Stimulated activated naive CD8-positive, alpha-beta T cell treated with anti-CD3 and anti-CD28 coated beads, Interleukin-15, Interleukin-2, amounts not matched to agents 100 U/mL and 50 U/mL, for 24 hours (primary cell): ENCODE measurements at regions not wholly inside any gene's neighbourhood (a gene's known extent, or its start where the extent isn't known, plus 50 kb on each side); places are given as distances from the start of the nearest gene placed in this dataset.

Experiments
- ATAC-seq: fragments of 150-1000 bp; cut with Tn5 transposase; one replicate; pipeline ENCODE4 v1.10.0; 2021
- DNase-seq: peaks from one replicate; pipeline ENCODE4 v3.0.0; 2021

DNA sequence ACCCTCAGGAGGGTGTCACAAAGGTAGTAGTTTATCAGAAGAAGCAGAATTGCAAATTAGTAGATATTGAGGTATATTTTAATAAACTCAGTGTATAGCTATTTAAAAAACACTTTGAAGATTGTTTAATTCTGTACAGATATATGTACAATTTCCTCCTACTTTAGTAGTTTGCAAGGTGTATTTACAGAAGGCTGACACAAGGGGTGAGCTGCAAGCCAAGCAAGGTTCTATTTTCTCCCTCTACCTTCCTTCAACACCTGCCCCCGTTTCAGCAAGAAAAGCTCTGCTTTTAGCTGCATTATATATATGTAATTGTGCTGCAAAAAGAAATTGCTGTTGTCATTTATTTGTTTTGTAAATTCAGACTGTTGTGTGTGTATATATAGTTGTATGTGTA is 674.2 kb upstream of the PKN2 start:
- DNase-seq (no peak), ATAC-seq (no peak)

- ATAC-seq, result no peak
- no peak for DNase-seq
Observed at GRCh38 chr1:88013485-88013884, 670.6 kb upstream of the PKN2 start.

DNA sequence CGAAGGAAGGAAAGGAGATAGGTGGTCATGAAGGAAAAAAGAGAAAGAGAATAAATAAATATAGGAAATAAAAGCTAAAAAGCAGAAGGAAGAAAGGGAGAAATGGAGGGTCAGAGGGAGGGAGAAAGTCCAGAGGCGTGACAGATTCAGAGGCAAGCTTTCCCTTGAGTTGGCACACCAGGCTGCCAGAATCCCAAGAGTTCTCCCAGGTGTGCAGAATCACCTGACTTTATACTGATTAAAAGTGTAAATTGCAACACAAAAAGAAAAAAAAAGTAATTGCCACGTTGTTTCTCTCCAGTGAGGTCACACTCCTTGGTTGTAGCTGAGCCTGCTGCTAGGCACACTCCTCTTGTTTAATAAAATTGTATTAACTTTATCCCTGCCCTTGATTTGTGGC is 669.9 kb upstream of the PKN2 start:
- no peak for ATAC-seq
- no peak for DNase-seq

DNA sequence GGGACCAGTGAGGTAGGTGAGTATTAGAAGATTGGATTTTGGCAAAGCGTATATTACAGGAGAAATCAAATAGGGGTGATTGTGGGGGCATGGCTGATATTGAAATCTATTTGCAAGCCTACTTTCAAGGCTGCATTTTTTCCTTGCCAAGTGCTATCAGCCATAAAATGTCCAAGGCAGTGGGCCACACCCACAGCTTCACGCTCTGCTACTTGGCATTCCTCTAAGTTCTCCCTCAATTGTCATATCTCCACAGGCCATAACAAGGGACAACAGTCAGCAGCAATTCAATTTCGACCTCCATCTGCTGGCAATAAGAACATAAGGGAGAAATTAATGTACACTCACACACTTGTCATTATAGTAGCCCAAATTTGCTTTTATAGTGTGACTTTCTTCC is 667.1 kb upstream of the PKN2 start:
- DNase-seq (no peak), ATAC-seq (no peak)

DNA sequence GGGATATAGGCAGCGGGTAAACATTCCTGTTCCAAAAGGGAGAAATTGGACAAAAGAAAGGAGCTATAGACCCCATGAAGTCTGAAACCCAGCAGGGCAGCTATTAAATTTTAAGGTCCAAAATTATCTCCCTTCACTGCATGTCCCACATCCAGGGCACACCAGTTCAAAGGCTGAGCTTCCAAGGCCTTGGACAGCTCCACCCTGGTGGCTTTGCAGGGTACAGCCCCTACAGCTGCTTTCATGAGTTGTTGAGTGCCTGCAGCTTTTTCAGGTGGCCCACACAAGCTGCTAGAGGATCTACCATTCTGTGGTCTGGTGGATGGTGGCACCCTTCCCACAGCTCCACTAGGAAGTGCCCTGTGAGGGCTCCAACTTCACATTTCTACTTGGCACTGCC is 662.5 kb upstream of the PKN2 start:
- DNase-seq, result no peak
- ATAC-seq, result no peak

DNA sequence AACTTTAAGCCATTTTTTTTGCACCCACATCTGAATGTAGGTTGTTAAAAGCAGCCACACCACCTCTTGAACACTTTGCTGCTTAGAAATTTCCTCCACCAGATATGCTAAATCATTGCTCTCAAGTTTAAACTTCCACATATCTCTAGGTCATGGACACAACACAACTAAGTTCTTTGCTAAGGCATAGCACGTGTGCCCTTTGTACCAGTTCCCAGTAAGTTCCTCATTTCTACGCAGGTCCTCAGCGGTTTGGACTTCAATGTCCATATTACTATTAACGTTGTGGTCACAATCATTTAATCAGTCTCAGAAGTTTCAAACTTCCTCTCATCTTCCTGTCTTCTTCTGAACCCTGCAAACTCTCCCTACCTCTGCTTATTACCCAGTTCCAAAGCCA is 661.6 kb upstream of the PKN2 start:
- no peak for ATAC-seq

DNA sequence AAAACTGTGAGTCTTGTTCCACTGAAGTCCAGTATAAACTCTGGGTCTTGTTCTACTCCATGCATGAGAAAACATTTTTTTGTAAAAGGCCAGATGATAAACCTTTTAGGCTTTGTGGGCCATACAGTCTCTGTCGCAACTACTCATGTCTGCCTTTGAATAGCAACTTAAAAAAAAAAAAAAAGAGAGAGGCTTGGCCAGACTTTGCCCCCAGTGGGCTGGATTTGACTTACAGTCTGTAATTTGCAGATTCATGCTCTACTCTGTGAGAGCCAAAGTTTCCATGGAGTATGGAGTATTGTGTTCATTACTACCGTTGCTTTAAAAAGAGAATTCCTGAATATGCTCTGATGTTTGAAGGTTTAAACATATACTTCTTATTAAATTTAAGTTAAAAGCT is 654.9 kb upstream of the PKN2 start:
- no peak for DNase-seq
- ATAC-seq, result no peak

More for the DNA sequence above, 661.6 kb upstream of the PKN2 start:
- DNase-seq, result no peak

DNA sequence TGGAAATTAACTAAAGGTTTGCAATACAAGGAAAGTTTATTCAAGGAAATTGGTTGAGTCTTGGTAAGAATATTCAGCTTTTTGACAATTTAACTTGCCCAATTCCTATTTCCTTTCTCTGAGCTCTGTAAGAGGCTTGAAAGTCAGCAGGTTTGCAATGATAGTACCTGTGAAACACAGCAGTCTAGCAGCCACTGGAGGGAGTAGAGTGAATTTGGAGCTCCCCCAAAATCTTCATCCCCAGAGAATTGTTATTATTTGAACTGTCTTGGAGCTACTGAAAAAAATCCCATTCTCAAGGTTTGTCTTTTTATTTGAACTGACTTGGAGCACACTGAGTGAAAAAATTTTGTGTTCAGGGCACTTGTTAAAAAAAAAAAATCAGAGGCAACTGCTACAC is 654.2 kb upstream of the PKN2 start:
- ATAC-seq (no peak), DNase-seq (no peak)

DNA sequence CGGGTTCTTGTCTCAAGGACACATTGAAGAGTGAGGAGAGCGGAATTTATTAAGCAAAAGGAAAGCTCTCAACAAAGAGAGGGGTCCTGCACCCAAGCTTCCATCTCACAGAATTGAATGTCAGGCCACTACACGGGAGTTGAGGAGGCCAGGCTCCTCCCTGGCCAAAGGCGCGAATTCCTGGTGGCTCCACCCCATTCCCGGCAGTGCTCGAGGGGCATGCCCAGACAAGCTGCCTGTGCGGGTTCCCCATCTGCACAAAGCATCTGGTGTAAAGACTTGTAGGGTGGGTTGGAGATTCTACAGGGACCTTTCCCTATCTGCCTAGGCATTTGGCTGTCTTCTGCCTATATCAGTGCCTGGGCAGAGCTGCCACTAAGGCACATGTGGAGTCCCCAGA is 648.5 kb upstream of the PKN2 start:
- no peak for DNase-seq
- ATAC-seq, result no peak

GRCh38 chr1:88036345-88037014 is 647.6 kb upstream of the PKN2 start:
- no peak for ATAC-seq
- DNase-seq, result no peak

GRCh38 chr1:88039240-88039639 is 644.8 kb upstream of the PKN2 start:
- DNase-seq, result no peak
- no peak for ATAC-seq

- ATAC-seq, result no peak
- DNase-seq, result no peak
Observed at GRCh38 chr1:88043834-88044233, 640.2 kb upstream of the PKN2 start.

GRCh38 chr1:88052167-88052566 is 631.9 kb upstream of the PKN2 start:
- DNase-seq (no peak), ATAC-seq (no peak)

DNA sequence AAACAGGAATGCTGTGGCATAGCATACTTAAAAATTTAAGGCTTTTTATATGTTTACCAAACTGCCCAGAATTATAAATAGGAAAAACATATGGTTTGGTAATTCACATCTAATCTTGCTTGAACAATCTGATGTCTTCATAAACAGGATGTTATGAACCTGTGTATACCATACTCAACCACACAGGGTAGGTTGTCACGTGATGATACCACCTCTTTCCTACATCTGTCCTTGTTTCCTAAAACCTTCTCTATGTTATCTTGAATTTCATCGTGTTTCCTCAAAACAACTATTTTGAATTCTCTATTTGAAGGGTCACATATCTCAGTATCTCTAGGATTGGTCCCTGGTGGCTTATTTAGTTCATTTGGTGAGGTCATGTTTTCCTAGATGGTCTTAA is 631.0 kb upstream of the PKN2 start:
- DNase-seq, result no peak
- no peak for ATAC-seq

- no peak for ATAC-seq
- no peak for DNase-seq
Observed at GRCh38 chr1:88056881-88057280, 627.2 kb upstream of the PKN2 start.

GRCh38 chr1:88058205-88058604 is 625.9 kb upstream of the PKN2 start:
- no peak for ATAC-seq
- no peak for DNase-seq

DNA sequence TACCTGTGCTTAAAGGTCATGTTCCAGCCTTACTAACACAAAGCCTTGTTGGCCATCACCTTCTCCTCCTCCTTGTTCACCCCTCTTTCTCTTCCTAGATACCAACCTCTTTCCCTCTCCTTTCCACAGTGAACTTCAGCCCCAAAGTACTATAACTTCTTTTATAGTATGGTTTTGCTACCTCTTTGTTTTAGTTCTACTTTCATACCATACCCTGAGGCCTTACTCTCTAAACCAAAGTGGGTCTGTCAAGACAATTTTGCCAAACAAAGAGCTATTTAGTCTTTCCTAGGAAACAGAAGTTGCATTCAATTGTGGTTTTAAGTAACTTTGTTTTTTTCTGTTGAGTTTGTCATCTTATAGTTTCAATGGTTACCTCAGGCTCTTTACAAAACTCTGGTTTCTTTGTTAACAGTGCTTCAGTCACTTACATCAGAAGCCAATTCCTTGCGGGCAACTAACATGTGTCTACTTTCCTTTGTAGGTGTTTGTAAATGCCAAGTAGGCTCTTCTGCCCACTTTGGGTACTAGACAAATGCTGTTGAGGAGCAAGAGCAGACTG is 623.9 kb upstream of the PKN2 start:
- ATAC-seq (no peak), DNase-seq (no peak)

DNA sequence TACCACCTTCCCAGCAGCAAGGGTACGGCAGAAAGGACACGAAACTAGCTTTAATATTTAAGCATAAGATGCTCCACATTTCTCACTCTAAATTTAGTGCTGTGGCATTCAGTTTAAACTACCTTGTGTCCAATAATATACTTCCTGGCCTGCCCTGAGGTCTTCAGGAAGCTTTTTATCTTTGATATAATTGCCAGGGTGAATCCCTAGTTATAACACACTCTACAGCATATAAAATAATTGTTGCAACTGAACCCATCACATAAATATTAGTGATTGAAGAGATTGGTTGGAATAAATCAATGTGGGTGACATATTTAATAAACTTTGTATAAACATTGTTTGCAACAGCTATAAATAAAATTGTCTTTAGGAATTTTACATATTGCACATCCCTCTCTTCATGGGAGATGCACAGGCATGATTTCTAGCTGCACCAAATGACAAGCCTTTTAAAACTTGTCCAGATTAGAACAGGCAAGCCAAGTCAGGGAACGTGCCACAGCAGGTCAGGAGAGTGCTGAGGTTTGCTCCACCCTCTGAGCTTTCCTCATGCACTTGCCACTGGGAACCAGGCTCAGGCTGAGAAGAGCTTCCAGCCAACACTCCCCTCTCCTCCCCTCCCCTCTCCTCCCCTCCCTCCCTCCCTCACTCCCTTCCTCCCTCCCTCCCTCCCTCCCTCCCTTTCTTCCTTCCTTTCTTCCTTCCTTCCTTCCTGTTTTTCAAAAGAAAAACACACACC is 623.2 kb upstream of the PKN2 start:
- DNase-seq (no peak), ATAC-seq (no peak)

GRCh38 chr1:88061492-88062177 is 622.4 kb upstream of the PKN2 start:
- DNase-seq, result no peak
- no peak for ATAC-seq

DNA sequence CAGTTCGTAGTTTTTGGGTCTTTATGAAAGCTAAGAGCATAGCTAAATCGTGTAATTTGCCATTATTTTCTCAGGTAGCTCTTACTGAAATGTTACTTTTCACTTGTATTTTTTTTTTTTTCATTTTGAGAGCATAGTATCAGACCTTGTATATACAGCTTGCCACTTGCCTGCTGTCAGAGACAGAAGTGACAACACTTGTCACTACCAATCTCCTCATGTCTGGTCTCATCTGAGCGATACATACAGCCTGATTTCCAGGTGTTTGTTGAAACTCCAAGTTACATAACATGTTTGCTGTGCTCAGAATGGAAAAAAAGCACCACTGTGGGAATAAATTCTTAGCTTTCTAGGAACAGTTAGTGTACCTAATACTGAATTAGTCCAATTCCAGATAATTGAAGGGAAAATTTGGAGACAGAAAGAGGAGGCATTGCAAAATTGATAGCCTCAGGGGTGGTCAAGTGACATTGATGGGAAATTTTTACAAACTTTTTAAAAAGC is 621.4 kb upstream of the PKN2 start:
- DNase-seq (no peak), ATAC-seq (no peak)

- ATAC-seq, result no peak
- DNase-seq, result no peak
Observed at GRCh38 chr1:88063605-88064004, 620.5 kb upstream of the PKN2 start.

DNA sequence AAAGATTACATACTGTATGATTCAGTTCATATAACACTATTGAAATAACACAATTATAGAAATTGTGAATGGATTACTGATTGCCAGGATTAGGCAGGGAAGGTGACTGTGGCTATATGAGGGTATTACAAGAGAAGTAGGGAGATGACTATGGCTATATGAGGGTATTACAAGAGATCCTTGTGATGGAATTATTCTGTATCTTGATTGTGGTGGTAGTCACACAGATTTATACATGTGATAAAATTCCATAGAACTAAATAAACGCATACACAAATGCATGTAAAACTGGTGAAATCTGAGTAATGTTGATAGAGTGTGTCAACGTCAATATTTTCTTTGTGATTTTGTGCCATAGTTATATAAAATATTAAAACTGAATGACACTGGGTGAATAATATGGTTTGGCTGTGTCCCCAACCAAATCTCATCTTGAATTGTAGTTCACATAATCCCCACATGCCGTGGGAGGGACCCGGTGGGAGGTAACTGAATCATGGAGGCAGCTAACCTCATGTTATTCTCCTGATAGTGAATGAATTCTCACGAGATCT is 615.6 kb upstream of the PKN2 start:
- ATAC-seq, result no peak
- no peak for DNase-seq

DNA sequence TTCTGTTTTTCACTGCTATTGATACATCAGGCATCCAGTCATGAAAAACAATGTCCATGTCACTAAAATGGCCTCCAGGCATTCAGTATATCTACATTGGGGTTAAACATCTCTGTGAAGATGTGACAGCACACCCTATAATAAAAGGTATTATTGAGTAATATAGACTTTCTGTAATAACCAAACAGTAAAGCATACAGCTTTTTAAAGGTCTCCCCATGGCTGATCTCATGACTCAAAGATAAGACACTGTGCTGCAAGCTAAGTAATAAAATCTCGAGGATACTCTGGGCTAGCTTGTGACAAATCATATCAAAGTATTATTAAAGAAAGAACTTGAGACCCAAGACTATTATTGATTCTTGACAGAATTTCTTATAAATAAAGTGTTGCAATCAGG is 613.1 kb upstream of the PKN2 start:
- ATAC-seq, result no peak
- no peak for DNase-seq
